Stomach (tissue), 4 donors: ENCODE measurements at regions not wholly inside any gene's neighbourhood (a gene's known extent, or its start where the extent isn't known, plus 50 kb on each side); places are given as distances from the start of the nearest gene placed in this dataset.

ENCODE experiments used
- CTCF ChIP-seq, 7 experiments: fragments of 450-650 bp in 4 of 7; fragments of 200-600 bp in 3 of 7; sonication (generic) in 3 of 7; IDR thresholded peaks; one replicate each; pipeline ENCODE4 v1.5.1; 2016 to 2019; ENCODE audit warnings: antibody characterized with exemption in 7 of 7, control low read depth in 2 of 7, mild to moderate bottlenecking in 1 of 7
- POLR2AphosphoS5 ChIP-seq, 3 donors: sonication (generic); formaldehyde crosslinking; IDR thresholded peaks; one replicate each; pipeline ENCODE4 v1.6.1; 2016; ENCODE audit warnings: antibody characterized with exemption in 3 of 3

GRCh38 chr13:26820871-26821270 lies 60.3 kb upstream of the GPR12 start:
- TF ChIP-seq POLR2AphosphoS5 (IDR thresholded peaks at IDR 0.05) (no peak), CTCF (IDR thresholded peaks at IDR 0.05) (no peak)
